HEK293T (cell line): ENCODE measurements at regions not wholly inside any gene's neighbourhood (a gene's known extent, or its start where the extent isn't known, plus 50 kb on each side); places are given as distances from the start of the nearest gene placed in this dataset.

Experiments
- BHLHE40 ChIP-seq: fragments of 450-650 bp; IDR thresholded peaks from 2 replicates; pipeline ENCODE4 v1.6.1; 2016; ENCODE audit warnings: mild to moderate bottlenecking, moderate library complexity, borderline replicate concordance
- ELF4 ChIP-seq: fragments of 450-650 bp; IDR thresholded peaks from 2 replicates; pipeline ENCODE4 v1.6.1; 2017; ENCODE audit warnings: antibody characterized with exemption
- FOXM1 ChIP-seq: fragments of 450-650 bp; IDR thresholded peaks from 2 replicates; pipeline ENCODE4 v1.6.1; 2017; ENCODE audit warnings: mild to moderate bottlenecking, borderline replicate concordance
- L3MBTL2 ChIP-seq: fragments of 450-650 bp; conservative IDR thresholded peaks from 2 replicates; pipeline ENCODE4 v1.6.1; 2016; ENCODE audit warnings: mild to moderate bottlenecking
- NFRKB ChIP-seq: fragments of 450-650 bp; IDR thresholded peaks from 2 replicates; pipeline ENCODE4 v1.6.1; 2016; ENCODE audit warnings: mild to moderate bottlenecking, moderate library complexity
- SP1 ChIP-seq: fragments of 450-650 bp; IDR thresholded peaks from 2 replicates; pipeline ENCODE4 v1.6.1; 2017
- TARDBP ChIP-seq: fragments of 450-650 bp; IDR thresholded peaks from 2 replicates; pipeline ENCODE4 v1.6.1; 2016

- no peak for TF ChIP-seq ELF4
- no peak for TF ChIP-seq FOXM1
- no peak for TF ChIP-seq SP1
- TF ChIP-seq BHLHE40, result no peak
- no peak for TF ChIP-seq L3MBTL2
- TF ChIP-seq TARDBP, result no peak
- no peak for TF ChIP-seq NFRKB
Observed at GRCh38 chr12:125351788-125352187, 286.6 kb downstream of the AACS start.
